H1 (cell line): ENCODE measurements at regions not wholly inside any gene's neighbourhood (a gene's known extent, or its start where the extent isn't known, plus 50 kb on each side); places are given as distances from the start of the nearest gene placed in this dataset.

ENCODE experiments used
- PHF8 ChIP-seq: fragments of 200-600 bp; sonication (generic); conservative IDR thresholded peaks from 2 replicates; pipeline ENCODE4 v1.7.1; 2012; ENCODE audit warnings: low read depth, mild to moderate bottlenecking, inconsistent platforms, low read length, moderate library complexity
- RNF2 ChIP-seq: fragments of 200-900, 300-1000 bp; sonication (generic); IDR thresholded peaks from 2 replicates; pipeline ENCODE4 v1.7.1; 2016; ENCODE audit warnings: borderline replicate concordance, low read depth, mild to moderate bottlenecking, antibody characterized with exemption, low read length; ENCODE audit not compliant: poor library complexity, severe bottlenecking; ENCODE audit errors: missing control alignments
- TF ChIP-seq, protein P1 (sequence below): IDR thresholded peaks from 2 replicates; pipeline ENCODE4 v1.6.1; 2012; ENCODE audit warnings: inconsistent platforms

DNA sequence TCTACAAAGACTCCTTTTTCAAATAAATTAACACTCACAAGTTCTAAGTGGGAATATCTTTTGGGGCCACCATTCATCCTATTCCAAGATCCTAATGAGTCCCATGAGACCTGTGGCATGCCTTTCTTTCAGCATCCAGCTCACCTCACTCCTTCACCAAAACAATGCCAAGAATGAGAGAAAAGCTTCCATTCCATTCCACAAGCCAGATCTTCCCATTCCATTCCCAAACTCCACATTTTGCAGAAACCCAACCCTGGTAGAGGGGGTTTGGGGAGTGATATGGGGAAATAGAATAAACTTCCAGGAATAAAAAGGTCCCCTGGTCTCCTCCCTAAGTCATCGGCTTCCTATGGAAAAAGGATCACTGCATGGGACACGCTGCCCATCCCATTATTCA is 392.2 kb downstream of the NPIPA8 start (continued):
- TF ChIP-seq RNF2 (no peak), PHF8 (no peak)
- TF ChIP-seq, protein P1, sequence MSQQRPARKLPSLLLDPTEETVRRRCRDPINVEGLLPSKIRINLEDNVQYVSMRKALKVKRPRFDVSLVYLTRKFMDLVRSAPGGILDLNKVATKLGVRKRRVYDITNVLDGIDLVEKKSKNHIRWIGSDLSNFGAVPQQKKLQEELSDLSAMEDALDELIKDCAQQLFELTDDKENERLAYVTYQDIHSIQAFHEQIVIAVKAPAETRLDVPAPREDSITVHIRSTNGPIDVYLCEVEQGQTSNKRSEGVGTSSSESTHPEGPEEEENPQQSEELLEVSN: no peak
